ENCODE measurements at regions not wholly inside any gene's neighbourhood (a gene's known extent, or its start where the extent isn't known, plus 50 kb on each side); places are given as distances from the start of the nearest gene placed in this dataset.

GRCh38 chr2:187976259-187976985, 315.3 kb upstream of the GULP1 start:
- peaks cover 0 to 3% (median 0%) of the 10 kb centered on the region in 5 experiments for H3K27me3 ChIP-seq (replicated peaks in 2 of 5; ENCODE audit: control insufficient read depth in 4 of 5, insufficient read depth in 5 of 5, low read length in 4 of 5)
- H3K27ac ChIP-seq (ENCODE audit: insufficient read depth in 1 of 2, low read depth in 1 of 2, low read length in 2 of 2, poor library complexity in 1 of 2, severe bottlenecking in 2 of 2), result no peak overlapping the region
- WGBS (ENCODE audit: insufficient coverage), result no CpG with 5 or more reads among the region's 2 CpGs
- no peaks in the 10 kb centered on the region for H3K9me3 ChIP-seq (ENCODE audit: control extremely low read depth in 1 of 5, control insufficient read depth in 4 of 5, insufficient read depth in 2 of 5, low read depth in 1 of 5, low read length in 4 of 5)
- peak in 1 of 3 donors; percentile 21 for DNase-seq
- H3K4me3 ChIP-seq (ENCODE audit: control insufficient read depth in 1 of 7, extremely low read depth in 1 of 7, insufficient read depth in 4 of 7, low read depth in 2 of 7, low read length in 6 of 7), result no peak overlapping the region
- H3K4me1 ChIP-seq (ENCODE audit: control extremely low read depth in 1 of 4, control insufficient read depth in 4 of 4, insufficient read depth in 4 of 4, low read length in 3 of 4), result no peaks in the 10 kb centered on the region
- no peaks in the 10 kb centered on the region for H3K36me3 ChIP-seq (ENCODE audit: control insufficient read depth in 4 of 4, insufficient read depth in 4 of 4, low read length in 3 of 4)
- ChIA-PET CTCF (no interaction called here), POLR2A (no interaction called here)

DNA sequence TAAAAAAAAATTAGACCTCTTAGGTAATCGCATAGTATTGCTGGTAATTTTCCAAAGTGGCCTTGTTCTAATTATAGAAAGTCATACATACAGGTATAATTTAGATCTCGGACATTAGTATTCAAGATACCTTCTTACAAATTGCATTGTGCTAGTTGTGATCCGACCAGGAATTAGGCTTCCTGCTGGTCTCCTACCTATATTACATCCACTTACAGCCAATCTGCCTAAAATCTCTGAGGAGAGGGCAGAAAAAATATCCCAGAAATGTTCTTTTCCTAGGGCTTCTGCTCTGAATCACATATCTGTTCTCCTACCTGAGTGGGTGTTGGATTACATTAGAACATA, 314.7 kb upstream of the GULP1 start:
- Histone ChIP-seq H3K4me3 (ENCODE audit: control insufficient read depth in 1 of 7, extremely low read depth in 1 of 7, insufficient read depth in 4 of 7, low read depth in 2 of 7, low read length in 6 of 7) (no peak overlapping the region), H3K9me3 (ENCODE audit: control extremely low read depth in 1 of 5, control insufficient read depth in 4 of 5, insufficient read depth in 2 of 5, low read depth in 1 of 5, low read length in 4 of 5) (no peaks in the 10 kb centered on the region), H3K27ac (ENCODE audit: insufficient read depth in 1 of 2, low read depth in 1 of 2, low read length in 2 of 2, poor library complexity in 1 of 2, severe bottlenecking in 2 of 2) (no peak overlapping the region), H3K27me3 (replicated peaks in 2 of 5; ENCODE audit: control insufficient read depth in 4 of 5, insufficient read depth in 5 of 5, low read length in 4 of 5) (peaks cover 0 to 3% (median 0%) of the 10 kb centered on the region in 5 experiments), H3K36me3 (ENCODE audit: control insufficient read depth in 4 of 4, insufficient read depth in 4 of 4, low read length in 3 of 4) (no peaks in the 10 kb centered on the region), H3K4me1 (ENCODE audit: control extremely low read depth in 1 of 4, control insufficient read depth in 4 of 4, insufficient read depth in 4 of 4, low read length in 3 of 4) (no peaks in the 10 kb centered on the region)
- ChIA-PET CTCF (no interaction called here), POLR2A (no interaction called here)
- WGBS (ENCODE audit: insufficient coverage), result 100% methylated on average over 1 of the region's 3 CpGs
- no peak for DNase-seq

DNA sequence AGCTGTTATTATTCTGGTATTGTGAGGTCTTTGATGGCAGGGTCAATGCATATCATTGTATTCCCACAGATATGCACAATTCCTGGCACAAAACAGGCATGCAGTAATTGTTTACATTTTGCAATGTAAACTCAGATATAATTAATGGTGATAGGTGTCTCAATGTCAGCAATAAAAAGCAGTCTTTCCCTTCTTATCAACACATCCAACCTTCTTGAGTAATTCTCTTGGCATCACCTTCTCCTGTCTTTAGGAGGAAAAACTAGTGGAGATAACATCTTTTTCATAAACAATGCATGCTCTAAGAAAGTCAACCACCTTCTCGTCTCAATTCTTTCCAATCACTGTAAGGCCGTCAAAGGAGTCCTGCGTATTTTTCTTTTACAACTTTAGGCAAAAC, 313.3 kb upstream of the GULP1 start:
- no peak overlapping the region for H3K27ac ChIP-seq (ENCODE audit: insufficient read depth in 1 of 2, low read depth in 1 of 2, low read length in 2 of 2, poor library complexity in 1 of 2, severe bottlenecking in 2 of 2)
- H3K36me3 ChIP-seq (ENCODE audit: control insufficient read depth in 4 of 4, insufficient read depth in 4 of 4, low read length in 3 of 4), result no peaks in the 10 kb centered on the region
- H3K9me3 ChIP-seq (ENCODE audit: control extremely low read depth in 1 of 5, control insufficient read depth in 4 of 5, insufficient read depth in 2 of 5, low read depth in 1 of 5, low read length in 4 of 5), result no peaks in the 10 kb centered on the region
- no peak overlapping the region for H3K4me3 ChIP-seq (ENCODE audit: control insufficient read depth in 1 of 7, extremely low read depth in 1 of 7, insufficient read depth in 4 of 7, low read depth in 2 of 7, low read length in 6 of 7)
- peaks cover 0 to 3% (median 0%) of the 10 kb centered on the region in 5 experiments for H3K27me3 ChIP-seq (replicated peaks in 2 of 5; ENCODE audit: control insufficient read depth in 4 of 5, insufficient read depth in 5 of 5, low read length in 4 of 5)
- WGBS (ENCODE audit: insufficient coverage), result no CpG with 5 or more reads among the region's 3 CpGs
- ChIA-PET POLR2A (no interaction called here), CTCF (no interaction called here)
- no peak for DNase-seq
- peaks cover 5 to 11% (median 8%) of the 10 kb centered on the region in 4 experiments for H3K4me1 ChIP-seq (ENCODE audit: control extremely low read depth in 1 of 4, control insufficient read depth in 4 of 4, insufficient read depth in 4 of 4, low read length in 3 of 4)

- no peaks in the 10 kb centered on the region for H3K36me3 ChIP-seq (ENCODE audit: control insufficient read depth in 4 of 4, insufficient read depth in 4 of 4, low read length in 3 of 4)
- no peaks in the 10 kb centered on the region for H3K9me3 ChIP-seq (ENCODE audit: control extremely low read depth in 1 of 5, control insufficient read depth in 4 of 5, insufficient read depth in 2 of 5, low read depth in 1 of 5, low read length in 4 of 5)
- 0% methylated on average over 1 of the region's 1 CpG for whole genome bisulfite sequencing (ENCODE audit: insufficient coverage)
- POLR2A ChIA-PET, result no interaction called here
- no peak overlapping the region for H3K27ac ChIP-seq (ENCODE audit: insufficient read depth in 1 of 2, low read depth in 1 of 2, low read length in 2 of 2, poor library complexity in 1 of 2, severe bottlenecking in 2 of 2)
- CTCF ChIA-PET, result interaction anchor here (1.2 kb wide), 1 partner anchor 9 kb away, joined by 3 read pairs; no protein-coding TSS in a partner anchor
- H3K4me3 ChIP-seq (ENCODE audit: control insufficient read depth in 1 of 7, extremely low read depth in 1 of 7, insufficient read depth in 4 of 7, low read depth in 2 of 7, low read length in 6 of 7), result peak overlapping the region in 1 of 7 experiments; percentile 17
- peaks cover 0 to 6% (median 0%) of the 10 kb centered on the region in 5 experiments for H3K27me3 ChIP-seq (replicated peaks in 2 of 5; ENCODE audit: control insufficient read depth in 4 of 5, insufficient read depth in 5 of 5, low read length in 4 of 5)
- peaks cover 12 to 23% (median 14%) of the 10 kb centered on the region in 4 experiments for H3K4me1 ChIP-seq (ENCODE audit: control extremely low read depth in 1 of 4, control insufficient read depth in 4 of 4, insufficient read depth in 4 of 4, low read length in 3 of 4)
- peak; percentile 48 to 95 (median 92) for DNase-seq
These were observed 309.0 kb upstream of the GULP1 start for GRCh38 chr2:187982668-187983067.

DNA sequence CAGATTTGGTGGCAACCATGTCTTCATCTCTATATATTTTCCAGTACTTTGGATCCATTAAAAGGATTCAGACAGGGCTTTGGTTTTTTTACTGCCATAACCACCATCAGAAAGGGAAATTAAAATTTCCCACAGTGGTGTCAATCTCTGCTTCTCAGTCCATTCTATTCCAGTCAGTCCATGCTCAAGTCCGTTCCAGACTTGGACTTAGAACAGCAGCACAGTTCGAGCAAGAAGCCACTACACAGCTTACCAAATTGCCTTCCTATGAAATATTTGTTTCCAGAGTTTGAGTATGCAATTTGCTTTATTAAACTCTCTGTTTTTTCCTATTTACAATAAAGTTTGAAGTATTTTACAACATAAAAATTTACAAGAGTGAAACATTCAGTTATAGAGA, 306.5 kb upstream of the GULP1 start:
- no peak for DNase-seq
- Histone ChIP-seq H3K27ac (ENCODE audit: insufficient read depth in 1 of 2, low read depth in 1 of 2, low read length in 2 of 2, poor library complexity in 1 of 2, severe bottlenecking in 2 of 2) (no peak overlapping the region), H3K4me1 (ENCODE audit: control extremely low read depth in 1 of 4, control insufficient read depth in 4 of 4, insufficient read depth in 4 of 4, low read length in 3 of 4) (peaks cover 15 to 42% (median 20%) of the 10 kb centered on the region in 4 experiments), H3K36me3 (ENCODE audit: control insufficient read depth in 4 of 4, insufficient read depth in 4 of 4, low read length in 3 of 4) (no peaks in the 10 kb centered on the region), H3K9me3 (ENCODE audit: control extremely low read depth in 1 of 5, control insufficient read depth in 4 of 5, insufficient read depth in 2 of 5, low read depth in 1 of 5, low read length in 4 of 5) (no peaks in the 10 kb centered on the region), H3K4me3 (ENCODE audit: control insufficient read depth in 1 of 7, extremely low read depth in 1 of 7, insufficient read depth in 4 of 7, low read depth in 2 of 7, low read length in 6 of 7) (no peak overlapping the region), H3K27me3 (replicated peaks in 2 of 5; ENCODE audit: control insufficient read depth in 4 of 5, insufficient read depth in 5 of 5, low read length in 4 of 5) (peaks cover 0 to 3% (median 0%) of the 10 kb centered on the region in 5 experiments)
- ChIA-PET POLR2A (no interaction called here), CTCF (no interaction called here)
- WGBS (ENCODE audit: insufficient coverage), result no CpG with 5 or more reads among the region's 2 CpGs

DNA sequence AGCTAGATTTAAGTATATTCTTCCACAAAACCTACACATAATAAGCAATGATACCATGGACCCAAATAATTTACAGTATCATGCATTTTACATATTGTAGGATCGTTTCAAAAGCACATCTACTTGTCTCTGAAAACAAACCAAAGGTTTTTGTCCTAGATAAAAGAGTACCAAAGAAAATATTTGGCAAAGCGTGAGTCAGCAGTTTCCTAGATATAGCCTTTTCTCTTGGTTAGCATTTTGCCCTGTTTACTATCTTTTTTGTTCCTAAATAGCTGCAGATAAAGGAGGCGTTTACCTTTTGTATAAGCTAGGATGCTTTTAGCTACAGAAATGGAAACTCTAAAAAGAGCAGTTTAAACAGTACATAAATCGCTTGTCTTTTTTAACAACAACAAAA, 305.8 kb upstream of the GULP1 start:
- H3K27me3 ChIP-seq (replicated peaks in 2 of 5; ENCODE audit: control insufficient read depth in 4 of 5, insufficient read depth in 5 of 5, low read length in 4 of 5), result peaks cover 0 to 3% (median 0%) of the 10 kb centered on the region in 5 experiments
- H3K27ac ChIP-seq (ENCODE audit: insufficient read depth in 1 of 2, low read depth in 1 of 2, low read length in 2 of 2, poor library complexity in 1 of 2, severe bottlenecking in 2 of 2), result no peak overlapping the region
- no peaks in the 10 kb centered on the region for H3K9me3 ChIP-seq (ENCODE audit: control extremely low read depth in 1 of 5, control insufficient read depth in 4 of 5, insufficient read depth in 2 of 5, low read depth in 1 of 5, low read length in 4 of 5)
- H3K36me3 ChIP-seq (ENCODE audit: control insufficient read depth in 4 of 4, insufficient read depth in 4 of 4, low read length in 3 of 4), result no peaks in the 10 kb centered on the region
- H3K4me1 ChIP-seq (ENCODE audit: control extremely low read depth in 1 of 4, control insufficient read depth in 4 of 4, insufficient read depth in 4 of 4, low read length in 3 of 4), result peaks cover 16 to 45% (median 23%) of the 10 kb centered on the region in 4 experiments
- no peak overlapping the region for H3K4me3 ChIP-seq (ENCODE audit: control insufficient read depth in 1 of 7, extremely low read depth in 1 of 7, insufficient read depth in 4 of 7, low read depth in 2 of 7, low read length in 6 of 7)
- CTCF ChIA-PET, result no interaction called here
- WGBS (ENCODE audit: insufficient coverage), result 45% methylated on average over 2 of the region's 4 CpGs
- POLR2A ChIA-PET, result interaction anchor here (0.7 kb wide), 1 partner anchor 10 kb away, joined by 4 read pairs; no protein-coding TSS in a partner anchor
- DNase-seq, result peak in 2 of 3 donors; percentile 49 to 66

- H3K27ac ChIP-seq (ENCODE audit: insufficient read depth in 1 of 2, low read depth in 1 of 2, low read length in 2 of 2, poor library complexity in 1 of 2, severe bottlenecking in 2 of 2), result no peak overlapping the region
- peaks cover 0 to 3% (median 0%) of the 10 kb centered on the region in 5 experiments for H3K27me3 ChIP-seq (replicated peaks in 2 of 5; ENCODE audit: control insufficient read depth in 4 of 5, insufficient read depth in 5 of 5, low read length in 4 of 5)
- no peak overlapping the region for H3K4me3 ChIP-seq (ENCODE audit: control insufficient read depth in 1 of 7, extremely low read depth in 1 of 7, insufficient read depth in 4 of 7, low read depth in 2 of 7, low read length in 6 of 7)
- DNase-seq, result no peak
- no peaks in the 10 kb centered on the region for H3K9me3 ChIP-seq (ENCODE audit: control extremely low read depth in 1 of 5, control insufficient read depth in 4 of 5, insufficient read depth in 2 of 5, low read depth in 1 of 5, low read length in 4 of 5)
- POLR2A ChIA-PET, result interaction anchor here (0.7 kb wide), 1 partner anchor 11 kb away, joined by 4 read pairs; no protein-coding TSS in a partner anchor
- CTCF ChIA-PET, result no interaction called here
- H3K36me3 ChIP-seq (ENCODE audit: control insufficient read depth in 4 of 4, insufficient read depth in 4 of 4, low read length in 3 of 4), result no peaks in the 10 kb centered on the region
- peaks cover 16 to 45% (median 23%) of the 10 kb centered on the region in 4 experiments for H3K4me1 ChIP-seq (ENCODE audit: control extremely low read depth in 1 of 4, control insufficient read depth in 4 of 4, insufficient read depth in 4 of 4, low read length in 3 of 4)
- WGBS (ENCODE audit: insufficient coverage), result 93% methylated on average over 7 of the region's 7 CpGs
These were observed 305.1 kb upstream of the GULP1 start for GRCh38 chr2:187986390-187987105.
